ENCODE measurements at regions not wholly inside any gene's neighbourhood (a gene's known extent, or its start where the extent isn't known, plus 50 kb on each side); places are given as distances from the start of the nearest gene placed in this dataset.

GRCh38 chr10:107502229-107502985 lies 337.9 kb upstream of the SORCS1 start:
- H3K27ac ChIP-seq, result no peak overlapping the region
- no peaks in the 10 kb centered on the region for H3K9me3 ChIP-seq
- H3K27me3 ChIP-seq, result no peaks in the 10 kb centered on the region
- TF ChIP-seq, protein P1, sequence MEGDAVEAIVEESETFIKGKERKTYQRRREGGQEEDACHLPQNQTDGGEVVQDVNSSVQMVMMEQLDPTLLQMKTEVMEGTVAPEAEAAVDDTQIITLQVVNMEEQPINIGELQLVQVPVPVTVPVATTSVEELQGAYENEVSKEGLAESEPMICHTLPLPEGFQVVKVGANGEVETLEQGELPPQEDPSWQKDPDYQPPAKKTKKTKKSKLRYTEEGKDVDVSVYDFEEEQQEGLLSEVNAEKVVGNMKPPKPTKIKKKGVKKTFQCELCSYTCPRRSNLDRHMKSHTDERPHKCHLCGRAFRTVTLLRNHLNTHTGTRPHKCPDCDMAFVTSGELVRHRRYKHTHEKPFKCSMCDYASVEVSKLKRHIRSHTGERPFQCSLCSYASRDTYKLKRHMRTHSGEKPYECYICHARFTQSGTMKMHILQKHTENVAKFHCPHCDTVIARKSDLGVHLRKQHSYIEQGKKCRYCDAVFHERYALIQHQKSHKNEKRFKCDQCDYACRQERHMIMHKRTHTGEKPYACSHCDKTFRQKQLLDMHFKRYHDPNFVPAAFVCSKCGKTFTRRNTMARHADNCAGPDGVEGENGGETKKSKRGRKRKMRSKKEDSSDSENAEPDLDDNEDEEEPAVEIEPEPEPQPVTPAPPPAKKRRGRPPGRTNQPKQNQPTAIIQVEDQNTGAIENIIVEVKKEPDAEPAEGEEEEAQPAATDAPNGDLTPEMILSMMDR (IDR thresholded peaks at IDR 0.05), result no peak
- H3K4me3 ChIP-seq (ENCODE audit: low read depth in 1 of 2, low read length in 1 of 2), result no peak overlapping the region
- no peaks in the 10 kb centered on the region for H3K36me3 ChIP-seq
- no peaks in the 10 kb centered on the region for H3K4me1 ChIP-seq (ENCODE audit: control insufficient read depth in 1 of 2, insufficient read depth in 1 of 2, low read depth in 1 of 2, low read length in 1 of 2)

DNA sequence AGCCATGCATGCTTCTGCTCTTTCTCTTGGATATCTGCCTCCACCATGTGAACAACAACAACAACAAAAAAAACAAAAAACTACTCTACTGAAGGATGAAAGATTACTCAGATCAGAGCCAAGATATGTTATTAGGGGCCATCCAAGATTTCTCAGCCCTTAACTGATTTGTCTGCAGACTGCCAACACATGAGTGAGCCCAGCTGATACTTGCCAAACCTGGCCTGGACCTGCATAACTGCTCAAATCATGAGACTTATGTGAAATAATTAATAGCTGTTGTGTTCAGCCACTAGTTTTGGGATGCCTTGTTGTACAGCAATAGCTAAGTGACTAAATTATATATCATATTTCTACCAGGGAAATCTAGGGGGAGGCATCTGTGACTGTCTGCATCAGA lies 334.5 kb upstream of the SORCS1 start:
- Histone ChIP-seq H3K9me3 (no peaks in the 10 kb centered on the region), H3K36me3 (no peaks in the 10 kb centered on the region), H3K27me3 (no peaks in the 10 kb centered on the region), H3K27ac (no peak overlapping the region), H3K4me1 (ENCODE audit: control insufficient read depth in 1 of 2, insufficient read depth in 1 of 2, low read depth in 1 of 2, low read length in 1 of 2) (no peaks in the 10 kb centered on the region), H3K4me3 (ENCODE audit: low read depth in 1 of 2, low read length in 1 of 2) (no peak overlapping the region)
- TF ChIP-seq, protein P1 (IDR thresholded peaks at IDR 0.05), result no peak

DNA sequence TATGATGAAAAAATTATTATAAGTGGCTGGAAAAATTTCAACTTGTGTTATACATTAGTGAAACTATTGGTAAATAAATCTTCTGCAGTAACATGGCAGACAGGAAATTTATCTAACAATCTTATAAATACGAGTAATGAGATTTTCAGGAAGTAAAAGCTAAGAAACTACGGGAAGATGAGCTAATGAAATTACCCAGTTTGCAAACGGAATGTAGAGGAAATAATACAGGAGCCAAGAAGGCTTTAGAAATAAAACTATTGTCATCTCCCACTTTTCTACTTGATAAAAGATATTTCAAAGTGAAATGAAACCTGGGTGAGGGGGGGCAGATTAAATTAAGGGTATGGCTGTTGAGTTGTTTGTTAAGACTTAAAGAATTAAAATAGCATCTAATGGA lies 332.5 kb upstream of the SORCS1 start:
- Histone ChIP-seq H3K9me3 (no peaks in the 10 kb centered on the region), H3K27me3 (no peaks in the 10 kb centered on the region), H3K36me3 (no peaks in the 10 kb centered on the region), H3K4me1 (ENCODE audit: control insufficient read depth in 1 of 2, insufficient read depth in 1 of 2, low read depth in 1 of 2, low read length in 1 of 2) (no peaks in the 10 kb centered on the region), H3K27ac (no peak overlapping the region), H3K4me3 (ENCODE audit: low read depth in 1 of 2, low read length in 1 of 2) (no peak overlapping the region)
- TF ChIP-seq, protein P1 (IDR thresholded peaks at IDR 0.05), result no peak

GRCh38 chr10:107496594-107496993 lies 332.1 kb upstream of the SORCS1 start:
- no peak overlapping the region for H3K27ac ChIP-seq
- TF ChIP-seq, protein P1 (IDR thresholded peaks at IDR 0.05), result no peak
- H3K36me3 ChIP-seq, result no peaks in the 10 kb centered on the region

GRCh38 chr10:107492389-107492788 lies 327.9 kb upstream of the SORCS1 start:
- no peaks in the 10 kb centered on the region for H3K9me3 ChIP-seq
- TF ChIP-seq, protein P1 (IDR thresholded peaks at IDR 0.05), result no peak
- H3K36me3 ChIP-seq, result no peaks in the 10 kb centered on the region
- no peaks in the 10 kb centered on the region for H3K27me3 ChIP-seq
- H3K4me3 ChIP-seq (ENCODE audit: low read depth in 1 of 2, low read length in 1 of 2), result no peak overlapping the region
- H3K4me1 ChIP-seq (ENCODE audit: control insufficient read depth in 1 of 2, insufficient read depth in 1 of 2, low read depth in 1 of 2, low read length in 1 of 2), result no peaks in the 10 kb centered on the region
- no peak overlapping the region for H3K27ac ChIP-seq

More at GRCh38 chr10:107496594-107496993, 332.1 kb upstream of the SORCS1 start:
- H3K4me3 ChIP-seq (ENCODE audit: low read depth in 1 of 2, low read length in 1 of 2), result no peak overlapping the region
- no peaks in the 10 kb centered on the region for H3K4me1 ChIP-seq (ENCODE audit: control insufficient read depth in 1 of 2, insufficient read depth in 1 of 2, low read depth in 1 of 2, low read length in 1 of 2)
- no peaks in the 10 kb centered on the region for H3K27me3 ChIP-seq
- H3K9me3 ChIP-seq, result no peaks in the 10 kb centered on the region
